Nephron progenitor cell (in vitro differentiated cells): ENCODE measurements at regions not wholly inside any gene's neighbourhood (a gene's known extent, or its start where the extent isn't known, plus 50 kb on each side); places are given as distances from the start of the nearest gene placed in this dataset.

ENCODE experiments used
- DNase-seq: peaks from one replicate; pipeline ENCODE4 v3.0.0; 2021
- H3K27ac Mint-ChIP-seq: 2 replicates; pipeline ENCODE4 v1.8.0; 2021; ENCODE audit warnings: mild to moderate bottlenecking, moderate library complexity, mixed read lengths
- H3K27me3 Mint-ChIP-seq: 2 replicates; pipeline ENCODE4 v1.8.0; 2021; ENCODE audit warnings: mild to moderate bottlenecking, low read depth, mixed read lengths; ENCODE audit not compliant: poor library complexity
- H3K36me3 Mint-ChIP-seq: 2 replicates; pipeline ENCODE4 v1.8.0; 2021; ENCODE audit warnings: low read depth, mixed read lengths
- H3K4me1 Mint-ChIP-seq: 2 replicates; pipeline ENCODE4 v1.8.0; 2021; ENCODE audit warnings: mixed read lengths
- H3K4me3 Mint-ChIP-seq: 2 replicates; pipeline ENCODE4 v1.8.0; 2021; ENCODE audit warnings: mild to moderate bottlenecking, moderate library complexity, mixed read lengths
- H3K9me3 Mint-ChIP-seq: 2 replicates; pipeline ENCODE4 v1.8.0; 2021; ENCODE audit warnings: mild to moderate bottlenecking, moderate library complexity, mixed read lengths
- CTCF ChIP-seq: fragments of 200-600 bp; sonication (generic); IDR thresholded peaks from 2 replicates; pipeline ENCODE4 v1.5.0; 2021; ENCODE audit warnings: antibody characterized with exemption

DNA sequence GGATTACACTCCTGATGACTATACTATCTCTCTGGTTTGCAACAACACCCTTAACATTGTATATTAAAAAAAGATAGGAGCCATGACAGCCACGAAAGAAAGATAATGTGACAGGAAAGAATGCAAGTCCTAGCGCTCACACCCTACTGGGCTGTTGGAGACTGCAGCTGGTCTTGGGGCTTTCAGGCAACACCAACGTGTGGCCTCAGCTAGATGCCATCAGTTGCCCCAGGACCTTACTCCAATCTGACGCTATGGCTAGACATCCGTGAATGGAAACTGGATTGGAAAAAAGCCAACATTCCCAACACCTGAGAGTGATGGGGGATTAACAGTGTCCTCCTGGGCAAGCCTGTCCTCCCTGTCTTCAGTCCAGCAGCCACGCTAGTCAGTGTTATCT is 357.4 kb upstream of the GULP1 start:
- no peak overlapping the region for H3K4me3 Mint-ChIP-seq
- no peaks in the 10 kb centered on the region for H3K9me3 Mint-ChIP-seq
- H3K4me1 Mint-ChIP-seq: no peaks in the 10 kb centered on the region
- H3K36me3 Mint-ChIP-seq: no peaks in the 10 kb centered on the region
- TF ChIP-seq CTCF: no peak
- peaks cover 3% of the 10 kb centered on the region for H3K27me3 Mint-ChIP-seq
- DNase-seq: no peak
- H3K27ac Mint-ChIP-seq: no peak overlapping the region

DNA sequence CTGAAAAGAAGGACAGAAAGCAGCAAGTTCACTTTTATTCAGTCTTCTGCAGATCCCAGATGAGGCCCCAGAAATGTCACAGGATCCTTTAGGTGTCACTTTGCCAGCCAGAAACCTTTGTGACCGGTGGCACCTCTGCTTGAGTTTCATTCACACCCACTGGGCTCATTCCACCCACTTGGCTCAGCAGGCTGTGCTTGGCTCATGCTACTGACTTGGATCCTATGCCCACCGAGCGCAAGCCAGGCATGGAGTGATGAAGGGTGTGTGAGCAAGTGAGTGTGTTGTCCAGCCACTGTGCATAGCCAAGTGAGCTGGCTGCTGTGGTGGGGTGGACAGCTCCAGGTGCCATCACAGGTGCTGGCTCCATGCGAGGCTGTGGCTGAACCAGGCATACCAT is 357.0 kb upstream of the GULP1 start:
- H3K4me1 Mint-ChIP-seq: no peaks in the 10 kb centered on the region
- peaks cover 3% of the 10 kb centered on the region for H3K27me3 Mint-ChIP-seq
- H3K9me3 Mint-ChIP-seq: no peaks in the 10 kb centered on the region
- no peak overlapping the region for H3K27ac Mint-ChIP-seq
- DNase-seq: no peak
- H3K4me3 Mint-ChIP-seq: no peak overlapping the region
- no peak for TF ChIP-seq CTCF
- no peaks in the 10 kb centered on the region for H3K36me3 Mint-ChIP-seq

DNA sequence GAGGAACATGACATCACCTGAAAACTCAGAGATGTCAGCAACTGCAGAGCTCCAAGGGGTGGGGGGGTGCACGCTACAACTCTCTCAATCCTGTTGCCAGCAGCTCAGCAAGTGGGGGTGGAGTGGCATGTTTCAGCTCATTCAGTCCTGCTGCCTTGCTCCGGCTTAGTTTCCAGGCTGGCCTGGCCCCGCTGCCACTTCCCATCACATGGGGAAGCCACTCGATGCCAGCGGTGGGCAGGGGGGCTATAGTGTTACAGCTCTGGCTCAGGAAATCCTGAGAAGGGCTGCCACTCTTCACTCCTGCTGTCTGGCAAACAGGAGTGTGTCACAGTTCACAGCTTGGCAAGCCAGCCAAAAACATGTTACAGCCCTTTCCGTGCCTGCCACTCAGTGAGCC is 356.5 kb upstream of the GULP1 start:
- Mint-ChIP-seq H3K9me3 (no peaks in the 10 kb centered on the region), H3K4me3 (no peak overlapping the region), H3K27ac (no peak overlapping the region), H3K36me3 (no peaks in the 10 kb centered on the region), H3K4me1 (no peaks in the 10 kb centered on the region), H3K27me3 (peaks cover 3% of the 10 kb centered on the region)
- DNase-seq: no peak
- TF ChIP-seq CTCF: no peak

- Mint-ChIP-seq H3K27ac (no peak overlapping the region), H3K27me3 (no peaks in the 10 kb centered on the region), H3K4me1 (no peaks in the 10 kb centered on the region), H3K4me3 (no peak overlapping the region), H3K9me3 (no peaks in the 10 kb centered on the region), H3K36me3 (no peaks in the 10 kb centered on the region)
- TF ChIP-seq CTCF: no peak
- DNase-seq: no peak
Measured at GRCh38 chr2:187936228-187936627, 355.4 kb upstream of the GULP1 start.

GRCh38 chr2:187939180-187939579 is 352.5 kb upstream of the GULP1 start:
- Mint-ChIP-seq H3K4me1 (no peaks in the 10 kb centered on the region), H3K36me3 (no peaks in the 10 kb centered on the region), H3K9me3 (no peaks in the 10 kb centered on the region), H3K27ac (no peak overlapping the region), H3K4me3 (no peak overlapping the region), H3K27me3 (no peaks in the 10 kb centered on the region)
- DNase-seq: no peak
- no peak for TF ChIP-seq CTCF

GRCh38 chr2:187942876-187943275 is 348.8 kb upstream of the GULP1 start:
- no peak for TF ChIP-seq CTCF
- Mint-ChIP-seq H3K27me3 (no peaks in the 10 kb centered on the region), H3K27ac (no peak overlapping the region), H3K4me3 (no peak overlapping the region), H3K36me3 (no peaks in the 10 kb centered on the region), H3K4me1 (no peaks in the 10 kb centered on the region), H3K9me3 (no peaks in the 10 kb centered on the region)
- DNase-seq: no peak
